ENCODE measurements at regions not wholly inside any gene's neighbourhood (a gene's known extent, or its start where the extent isn't known, plus 50 kb on each side); places are given as distances from the start of the nearest gene placed in this dataset.
"Not testable (repeated sequence)": the region's sequence is repeated elsewhere in the genome, so short reads cannot be mapped to it uniquely, and the experiment has no call there.

DNA sequence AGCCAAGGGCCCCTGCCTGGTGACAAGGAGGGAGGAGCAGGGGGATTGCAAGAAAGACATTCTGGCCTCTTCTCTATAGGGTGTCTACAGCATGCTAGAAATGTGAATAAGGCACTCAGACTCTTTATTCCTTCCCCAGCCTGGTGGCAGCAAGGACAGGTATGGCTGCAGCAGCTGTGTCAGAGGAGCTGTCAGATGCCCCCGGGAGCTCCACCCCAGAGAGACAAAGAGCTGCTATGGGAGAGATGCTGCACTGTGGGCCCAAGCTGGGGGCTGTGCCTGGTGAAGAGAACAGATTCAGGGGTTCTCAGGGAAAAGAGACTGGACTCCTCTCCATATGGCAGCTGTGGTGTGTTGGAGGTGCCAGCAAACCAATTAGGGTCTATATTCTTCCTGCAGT, 1063.3 kb downstream of the OLFM4 start:
- no peak for TF ChIP-seq POLR2AphosphoS5 (IDR thresholded peaks at IDR 0.05)
- no peak for TF ChIP-seq EP300 (IDR thresholded peaks at IDR 0.05)
- TF ChIP-seq, protein P1, sequence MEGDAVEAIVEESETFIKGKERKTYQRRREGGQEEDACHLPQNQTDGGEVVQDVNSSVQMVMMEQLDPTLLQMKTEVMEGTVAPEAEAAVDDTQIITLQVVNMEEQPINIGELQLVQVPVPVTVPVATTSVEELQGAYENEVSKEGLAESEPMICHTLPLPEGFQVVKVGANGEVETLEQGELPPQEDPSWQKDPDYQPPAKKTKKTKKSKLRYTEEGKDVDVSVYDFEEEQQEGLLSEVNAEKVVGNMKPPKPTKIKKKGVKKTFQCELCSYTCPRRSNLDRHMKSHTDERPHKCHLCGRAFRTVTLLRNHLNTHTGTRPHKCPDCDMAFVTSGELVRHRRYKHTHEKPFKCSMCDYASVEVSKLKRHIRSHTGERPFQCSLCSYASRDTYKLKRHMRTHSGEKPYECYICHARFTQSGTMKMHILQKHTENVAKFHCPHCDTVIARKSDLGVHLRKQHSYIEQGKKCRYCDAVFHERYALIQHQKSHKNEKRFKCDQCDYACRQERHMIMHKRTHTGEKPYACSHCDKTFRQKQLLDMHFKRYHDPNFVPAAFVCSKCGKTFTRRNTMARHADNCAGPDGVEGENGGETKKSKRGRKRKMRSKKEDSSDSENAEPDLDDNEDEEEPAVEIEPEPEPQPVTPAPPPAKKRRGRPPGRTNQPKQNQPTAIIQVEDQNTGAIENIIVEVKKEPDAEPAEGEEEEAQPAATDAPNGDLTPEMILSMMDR (IDR thresholded peaks at IDR 0.05) = no peak
- TF ChIP-seq POLR2A (IDR thresholded peaks at IDR 0.05; ENCODE audit: low read depth) = no peak
- Histone ChIP-seq H3K4me1 (no peaks in the 10 kb centered on the region), H3K27me3 (no peaks in the 10 kb centered on the region), H3K4me3 (no peak overlapping the region), H3K36me3 (no peaks in the 10 kb centered on the region), H3K27ac (replicated peaks in 1 of 4) (no peak overlapping the region), H3K9me3 (peaks cover 0 to 4% (median 0%) of the 10 kb centered on the region in 4 donors)
- 67% methylated on average over 1 of the region's 1 CpG for WGBS
- DNase-seq (ENCODE audit: extremely low spot score) = no peak
- intact Hi-C loops (cut with DNase I) = no loop called here

GRCh38 chr13:54092686-54093085, 1064.1 kb downstream of the OLFM4 start:
- WGBS = 90% methylated on average over 8 of the region's 8 CpGs
- no peak for TF ChIP-seq POLR2A (IDR thresholded peaks at IDR 0.05; ENCODE audit: low read depth)
- intact Hi-C loops (cut with DNase I) = no loop called here
- peaks cover 0 to 4% (median 0%) of the 10 kb centered on the region in 4 donors for H3K9me3 ChIP-seq
- H3K27me3 ChIP-seq = no peaks in the 10 kb centered on the region
- H3K27ac ChIP-seq (replicated peaks in 1 of 4) = no peak overlapping the region
- no peaks in the 10 kb centered on the region for H3K36me3 ChIP-seq
- DNase-seq (ENCODE audit: extremely low spot score) = no peak
- no peaks in the 10 kb centered on the region for H3K4me1 ChIP-seq
- no peak overlapping the region for H3K4me3 ChIP-seq

GRCh38 chr13:54110597-54110996, 1082.0 kb downstream of the OLFM4 start:
- H3K27ac ChIP-seq (replicated peaks in 1 of 4) = no peak overlapping the region
- no peak for TF ChIP-seq EP300 (IDR thresholded peaks at IDR 0.05)
- TF ChIP-seq POLR2A (IDR thresholded peaks at IDR 0.05; ENCODE audit: low read depth) = no peak
- TF ChIP-seq, protein P1 (IDR thresholded peaks at IDR 0.05) = no peak
- TF ChIP-seq POLR2AphosphoS5 (IDR thresholded peaks at IDR 0.05) = no peak
- intact Hi-C loops (cut with DNase I) = no loop called here

DNA sequence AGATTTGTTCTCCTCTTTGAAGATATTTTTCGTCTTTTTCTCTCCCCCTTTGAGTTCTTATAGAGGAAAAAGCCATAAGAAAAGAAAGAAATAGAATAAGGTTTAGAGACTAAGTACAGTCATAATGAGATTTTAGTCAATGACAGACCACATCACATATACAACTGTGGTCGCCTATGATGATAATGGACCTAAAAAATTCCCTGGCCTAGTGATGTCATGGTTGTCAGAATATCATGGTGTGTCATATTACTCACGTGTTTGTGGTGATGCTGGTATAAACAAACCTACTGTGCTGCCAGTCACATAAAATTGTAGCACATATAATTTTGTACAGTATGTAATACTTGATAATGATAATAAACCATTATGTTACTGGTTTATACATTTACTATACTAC, 1096.1 kb downstream of the OLFM4 start:
- WGBS = 68% methylated on average over 3 of the region's 3 CpGs
- Histone ChIP-seq H3K27ac (replicated peaks in 1 of 4) (no peak overlapping the region), H3K9me3 (no peaks in the 10 kb centered on the region), H3K27me3 (no peaks in the 10 kb centered on the region), H3K4me1 (no peaks in the 10 kb centered on the region), H3K36me3 (no peaks in the 10 kb centered on the region), H3K4me3 (no peak overlapping the region)
- TF ChIP-seq POLR2AphosphoS5 (IDR thresholded peaks at IDR 0.05) (no peak), POLR2A (IDR thresholded peaks at IDR 0.05; ENCODE audit: low read depth) (no peak)
- TF ChIP-seq, protein P1 (IDR thresholded peaks at IDR 0.05) = no peak
- intact Hi-C loops (cut with DNase I) = no loop called here
- DNase-seq (ENCODE audit: extremely low spot score) = no peak

More at GRCh38 chr13:54110597-54110996, 1082.0 kb downstream of the OLFM4 start:
- H3K4me1 ChIP-seq = no peaks in the 10 kb centered on the region
- no peak for DNase-seq (ENCODE audit: extremely low spot score)
- H3K27me3 ChIP-seq = no peaks in the 10 kb centered on the region
- H3K4me3 ChIP-seq = no peak overlapping the region
- no peaks in the 10 kb centered on the region for H3K36me3 ChIP-seq
- no peaks in the 10 kb centered on the region for H3K9me3 ChIP-seq

DNA sequence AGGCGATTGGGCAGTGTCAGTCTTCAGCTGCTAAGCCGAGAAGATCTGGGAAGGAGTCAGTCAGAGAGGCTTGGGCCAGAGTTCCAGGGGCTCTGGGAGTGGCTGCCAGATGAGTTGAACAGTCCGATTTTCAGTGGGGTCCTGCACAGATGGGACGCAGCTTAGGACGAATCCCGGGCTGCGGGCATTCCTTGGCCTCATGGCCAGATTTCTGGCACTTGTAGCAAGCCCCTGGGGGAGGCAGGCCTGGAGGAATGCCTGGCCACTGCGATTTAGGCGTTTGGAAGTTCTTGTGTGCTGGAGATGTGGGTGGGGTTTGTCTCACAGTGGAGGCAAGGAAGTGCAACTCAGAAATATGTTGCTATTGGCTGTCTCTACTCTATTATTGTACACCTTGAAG, 1102.3 kb downstream of the OLFM4 start:
- H3K27ac ChIP-seq (replicated peaks in 1 of 4); H3K36me3 ChIP-seq; H3K9me3 ChIP-seq; H3K4me3 ChIP-seq; intact Hi-C loops (cut with DNase I); DNase-seq (ENCODE audit: extremely low spot score); H3K4me1 ChIP-seq; H3K27me3 ChIP-seq: not testable (repeated sequence)
- 72% methylated on average over 3 of the region's 9 CpGs for WGBS

GRCh38 chr13:54131433-54131832, 1102.8 kb downstream of the OLFM4 start:
- intact Hi-C loops (cut with DNase I); H3K4me1 ChIP-seq; DNase-seq (ENCODE audit: extremely low spot score); H3K36me3 ChIP-seq; H3K27me3 ChIP-seq; H3K4me3 ChIP-seq; H3K27ac ChIP-seq (replicated peaks in 1 of 4); H3K9me3 ChIP-seq: not testable (repeated sequence)
- 81% methylated on average over 3 of the region's 3 CpGs for WGBS

- DNase-seq (ENCODE audit: extremely low spot score); intact Hi-C loops (cut with DNase I); H3K4me3 ChIP-seq; H3K27ac ChIP-seq (replicated peaks in 1 of 4); H3K36me3 ChIP-seq; H3K27me3 ChIP-seq; H3K9me3 ChIP-seq; H3K4me1 ChIP-seq: not testable (repeated sequence)
- 84% methylated on average over 12 of the region's 12 CpGs for WGBS
These were observed 1103.5 kb downstream of the OLFM4 start for GRCh38 chr13:54132127-54132526.

- H3K27me3 ChIP-seq; H3K27ac ChIP-seq (replicated peaks in 1 of 4); intact Hi-C loops (cut with DNase I); H3K4me1 ChIP-seq; H3K36me3 ChIP-seq; H3K9me3 ChIP-seq; DNase-seq (ENCODE audit: extremely low spot score); H3K4me3 ChIP-seq: not testable (repeated sequence)
- WGBS = 91% methylated on average over 9 of the region's 9 CpGs
These were observed 1104.1 kb downstream of the OLFM4 start for GRCh38 chr13:54132720-54133119.

Data from esophagus muscularis mucosa (tissue), 4 donors.